ENCODE measurements at regions not wholly inside any gene's neighbourhood (a gene's known extent, or its start where the extent isn't known, plus 50 kb on each side); places are given as distances from the start of the nearest gene placed in this dataset.

GRCh38 chr1:218659911-218660677 is 315.0 kb downstream of the TGFB2 start:
- no peaks in the 10 kb centered on the region for H3K9me3 ChIP-seq
- no peaks in the 10 kb centered on the region for H3K36me3 ChIP-seq
- H3K4me1 ChIP-seq = peaks cover 0 to 4% (median 1%) of the 10 kb centered on the region in 4 donors
- H3K27ac ChIP-seq = no peak overlapping the region
- DNase-seq (no peak), ATAC-seq (ENCODE audit: low FRiP score in 2 of 2) (no peak)
- H3K4me3 ChIP-seq = no peak overlapping the region
- TF ChIP-seq EP300 (IDR thresholded peaks at IDR 0.05) (no peak), POLR2A (IDR thresholded peaks at IDR 0.05) (no peak), CTCF (IDR thresholded peaks at IDR 0.05) (no peak), POLR2AphosphoS5 (IDR thresholded peaks at IDR 0.05) (no peak)
- 71 to 73% methylated on average over 2 of the region's 2 CpGs for WGBS, 2 donors
- no peaks in the 10 kb centered on the region for H3K27me3 ChIP-seq

- no peaks in the 10 kb centered on the region for H3K36me3 ChIP-seq
- 78 to 85% methylated on average over 1 of the region's 1 CpG for WGBS, 2 donors
- H3K4me3 ChIP-seq = no peak overlapping the region
- no peak for TF ChIP-seq CTCF (IDR thresholded peaks at IDR 0.05)
- TF ChIP-seq POLR2A (IDR thresholded peaks at IDR 0.05) = no peak
- TF ChIP-seq EP300 (IDR thresholded peaks at IDR 0.05) = no peak
- no peak for TF ChIP-seq POLR2AphosphoS5 (IDR thresholded peaks at IDR 0.05)
- peaks cover 0 to 4% (median 1%) of the 10 kb centered on the region in 4 donors for H3K4me1 ChIP-seq
- H3K27ac ChIP-seq = no peak overlapping the region
- no peak for DNase-seq
- ATAC-seq (ENCODE audit: low FRiP score in 2 of 2) = no peak
- H3K27me3 ChIP-seq = no peaks in the 10 kb centered on the region
- no peaks in the 10 kb centered on the region for H3K9me3 ChIP-seq
These were observed 315.5 kb downstream of the TGFB2 start for GRCh38 chr1:218660678-218661053.

GRCh38 chr1:218661411-218661810 is 316.3 kb downstream of the TGFB2 start:
- WGBS, 2 donors = 77 to 84% methylated on average over 3 of the region's 3 CpGs
- TF ChIP-seq POLR2AphosphoS5 (IDR thresholded peaks at IDR 0.05) (no peak), CTCF (IDR thresholded peaks at IDR 0.05) (no peak), EP300 (IDR thresholded peaks at IDR 0.05) (no peak), POLR2A (IDR thresholded peaks at IDR 0.05) (no peak)
- H3K27ac ChIP-seq = no peak overlapping the region
- DNase-seq (no peak), ATAC-seq (ENCODE audit: low FRiP score in 2 of 2) (no peak)
- no peaks in the 10 kb centered on the region for H3K36me3 ChIP-seq
- no peaks in the 10 kb centered on the region for H3K9me3 ChIP-seq
- H3K27me3 ChIP-seq = no peaks in the 10 kb centered on the region
- H3K4me1 ChIP-seq = peaks cover 0 to 4% (median 1%) of the 10 kb centered on the region in 4 donors
- no peak overlapping the region for H3K4me3 ChIP-seq

GRCh38 chr1:218664385-218665170 is 319.4 kb downstream of the TGFB2 start:
- TF ChIP-seq CTCF (IDR thresholded peaks at IDR 0.05) (no peak), POLR2AphosphoS5 (IDR thresholded peaks at IDR 0.05) (no peak), EP300 (IDR thresholded peaks at IDR 0.05) (no peak), POLR2A (IDR thresholded peaks at IDR 0.05) (no peak)

More at GRCh38 chr1:218664385-218665170, 319.4 kb downstream of the TGFB2 start:
- H3K27me3 ChIP-seq = no peaks in the 10 kb centered on the region
- no peak overlapping the region for H3K27ac ChIP-seq
- H3K9me3 ChIP-seq = no peaks in the 10 kb centered on the region
- no peaks in the 10 kb centered on the region for H3K4me1 ChIP-seq
- no peak for DNase-seq
- no peaks in the 10 kb centered on the region for H3K36me3 ChIP-seq
- 80 to 83% methylated on average over 3 of the region's 3 CpGs for WGBS, 2 donors
- no peak for ATAC-seq (ENCODE audit: low FRiP score in 2 of 2)
- no peak overlapping the region for H3K4me3 ChIP-seq

All from upper lobe of left lung (tissue), 6 donors.